ENCODE measurements at regions not wholly inside any gene's neighbourhood (a gene's known extent, or its start where the extent isn't known, plus 50 kb on each side); places are given as distances from the start of the nearest gene placed in this dataset.

- ChIA-PET POLR2A (no interaction called here), RAD21 (ENCODE audit: low non-redundant PET in 1 of 2, low total read pairs in 2 of 2, uncharacterized antibody in 2 of 2, unreplicated experiment in 2 of 2) (no interaction called here), CTCF (no interaction called here)
- no peaks in the 10 kb centered on the region for H3K36me3 ChIP-seq (ENCODE audit: control insufficient read depth in 1 of 2, insufficient read depth in 2 of 2, low read length in 2 of 2)
- TF ChIP-seq TCF7L2 (IDR thresholded peaks at IDR 0.05; ENCODE audit: borderline replicate concordance, extremely low read depth, insufficient read depth, insufficient read length) (no peak), FOSL1 (IDR thresholded peaks at IDR 0.05; ENCODE audit: low read depth) (no peak), SRF (IDR thresholded peaks at IDR 0.05; ENCODE audit: low read depth) (no peak), YY1 (IDR thresholded peaks at IDR 0.05; ENCODE audit: extremely low read depth, insufficient replicate concordance, low read depth, low read length) (no peak), REST (IDR thresholded peaks at IDR 0.05; ENCODE audit: low read depth) (no peak)
- TF ChIP-seq, protein P1, sequence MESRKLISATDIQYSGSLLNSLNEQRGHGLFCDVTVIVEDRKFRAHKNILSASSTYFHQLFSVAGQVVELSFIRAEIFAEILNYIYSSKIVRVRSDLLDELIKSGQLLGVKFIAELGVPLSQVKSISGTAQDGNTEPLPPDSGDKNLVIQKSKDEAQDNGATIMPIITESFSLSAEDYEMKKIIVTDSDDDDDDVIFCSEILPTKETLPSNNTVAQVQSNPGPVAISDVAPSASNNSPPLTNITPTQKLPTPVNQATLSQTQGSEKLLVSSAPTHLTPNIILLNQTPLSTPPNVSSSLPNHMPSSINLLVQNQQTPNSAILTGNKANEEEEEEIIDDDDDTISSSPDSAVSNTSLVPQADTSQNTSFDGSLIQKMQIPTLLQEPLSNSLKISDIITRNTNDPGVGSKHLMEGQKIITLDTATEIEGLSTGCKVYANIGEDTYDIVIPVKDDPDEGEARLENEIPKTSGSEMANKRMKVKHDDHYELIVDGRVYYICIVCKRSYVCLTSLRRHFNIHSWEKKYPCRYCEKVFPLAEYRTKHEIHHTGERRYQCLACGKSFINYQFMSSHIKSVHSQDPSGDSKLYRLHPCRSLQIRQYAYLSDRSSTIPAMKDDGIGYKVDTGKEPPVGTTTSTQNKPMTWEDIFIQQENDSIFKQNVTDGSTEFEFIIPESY (IDR thresholded peaks at IDR 0.05; ENCODE audit: extremely low read depth, insufficient replicate concordance, low read length), result no peak
- TF ChIP-seq, protein P2, sequence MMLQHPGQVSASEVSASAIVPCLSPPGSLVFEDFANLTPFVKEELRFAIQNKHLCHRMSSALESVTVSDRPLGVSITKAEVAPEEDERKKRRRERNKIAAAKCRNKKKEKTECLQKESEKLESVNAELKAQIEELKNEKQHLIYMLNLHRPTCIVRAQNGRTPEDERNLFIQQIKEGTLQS (IDR thresholded peaks at IDR 0.05), result no peak
- H3K27ac ChIP-seq (ENCODE audit: low read depth, low read length), result no peak overlapping the region
- no peaks in the 10 kb centered on the region for H4K20me1 ChIP-seq (ENCODE audit: insufficient read depth)
- no TSS peak for BruUV-seq (replicated peaks)
- no peak overlapping the region for H2AFZ ChIP-seq (ENCODE audit: low read depth, low read length, poor library complexity, severe bottlenecking)
- no peaks in the 10 kb centered on the region for H3K9me3 ChIP-seq (ENCODE audit: control insufficient read depth in 1 of 2, insufficient read depth in 1 of 2, low read depth in 1 of 2, low read length in 2 of 2)
- H3K27me3 ChIP-seq (ENCODE audit: insufficient read depth, low read length), result no peaks in the 10 kb centered on the region
- H3K9ac ChIP-seq (ENCODE audit: low read length), result no peak overlapping the region
- H3K4me2 ChIP-seq (ENCODE audit: low read length), result no peak overlapping the region
- H3K4me1 ChIP-seq (ENCODE audit: control insufficient read depth in 1 of 2, insufficient read depth in 2 of 2, low read length in 2 of 2), result no peaks in the 10 kb centered on the region
- ATAC-seq, result no peak
- H3K4me3 ChIP-seq (replicated peaks in 1 of 2; ENCODE audit: low read depth in 1 of 2, low read length in 2 of 2), result no peak overlapping the region
- intact Hi-C loops (cut with micrococcal nuclease), result no loop called here
- DNase-seq (ENCODE audit: low read depth, low spot score), result no peak
- H3K9me2 ChIP-seq (ENCODE audit: insufficient read depth), result no peaks in the 10 kb centered on the region
- no peaks in the 10 kb centered on the region for H3K79me2 ChIP-seq (ENCODE audit: insufficient read depth, low read length)
Measured at GRCh38 chr7:21330462-21331178, 97.3 kb upstream of the SP4 start.

Measured in HCT116 (cell line).